ENCODE measurements at regions not wholly inside any gene's neighbourhood (a gene's known extent, or its start where the extent isn't known, plus 50 kb on each side); places are given as distances from the start of the nearest gene placed in this dataset.

DNA sequence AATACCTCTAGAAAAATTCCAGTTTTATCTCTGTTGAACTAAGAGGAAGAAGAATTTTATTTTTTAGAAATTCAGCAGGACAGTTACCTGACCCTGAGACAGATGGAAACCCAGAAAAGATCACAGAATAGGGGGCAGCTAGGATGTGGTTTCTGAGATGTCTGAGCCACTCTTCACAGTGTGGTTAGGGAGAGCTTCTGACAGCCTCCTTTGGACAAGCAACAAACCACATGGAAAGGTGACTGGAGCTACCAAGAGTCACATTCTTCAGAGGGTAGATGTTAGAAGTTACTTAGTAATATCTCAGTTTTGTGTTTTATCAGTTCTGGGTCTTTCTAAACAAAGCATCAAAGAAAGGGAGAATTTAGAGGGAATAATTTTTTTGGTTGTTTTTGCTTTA lies 117.3 kb upstream of the NAP1L1 start:
- DNase-seq, result no peak
- no peaks in the 10 kb centered on the region for H3K4me1 ChIP-seq
- H3K27me3 ChIP-seq, result no peaks in the 10 kb centered on the region
- TF ChIP-seq CTCF (IDR thresholded peaks at IDR 0.05), result no peak
- no peak overlapping the region for H3K27ac ChIP-seq
- peaks cover 0 to 25% (median 17%) of the 10 kb centered on the region in 3 donors for H3K9me3 ChIP-seq
- intact Hi-C loops (cut with DNase I; ENCODE audit: low total_unique reads), result no loop called here
- no peaks in the 10 kb centered on the region for H3K36me3 ChIP-seq
- H3K4me3 ChIP-seq, result no peak overlapping the region

DNA sequence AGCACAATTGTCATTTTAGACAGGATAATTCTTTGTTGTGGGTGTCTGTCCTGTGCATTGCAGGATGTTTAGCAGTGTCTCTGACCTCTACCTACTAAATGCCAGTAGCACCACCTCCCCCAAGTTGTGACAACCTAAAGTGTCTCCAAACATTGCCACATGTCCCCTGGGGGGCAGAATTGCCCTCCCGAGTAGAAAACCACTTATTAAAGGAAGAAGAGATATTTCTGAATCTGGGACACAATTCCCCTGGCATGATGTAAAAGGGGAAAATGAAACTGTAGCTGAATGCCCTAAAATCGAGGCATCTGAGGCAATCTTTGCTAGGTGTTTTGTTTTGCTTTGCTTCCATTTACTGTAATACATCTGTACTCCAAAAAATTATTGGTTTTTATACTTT lies 116.8 kb upstream of the NAP1L1 start:
- no peak for DNase-seq
- Histone ChIP-seq H3K4me1 (no peaks in the 10 kb centered on the region), H3K27me3 (no peaks in the 10 kb centered on the region), H3K4me3 (no peak overlapping the region), H3K36me3 (no peaks in the 10 kb centered on the region), H3K27ac (no peak overlapping the region), H3K9me3 (peaks cover 0 to 25% (median 17%) of the 10 kb centered on the region in 3 donors)
- intact Hi-C loops (cut with DNase I; ENCODE audit: low total_unique reads), result no loop called here
- TF ChIP-seq CTCF (IDR thresholded peaks at IDR 0.05), result no peak

DNA sequence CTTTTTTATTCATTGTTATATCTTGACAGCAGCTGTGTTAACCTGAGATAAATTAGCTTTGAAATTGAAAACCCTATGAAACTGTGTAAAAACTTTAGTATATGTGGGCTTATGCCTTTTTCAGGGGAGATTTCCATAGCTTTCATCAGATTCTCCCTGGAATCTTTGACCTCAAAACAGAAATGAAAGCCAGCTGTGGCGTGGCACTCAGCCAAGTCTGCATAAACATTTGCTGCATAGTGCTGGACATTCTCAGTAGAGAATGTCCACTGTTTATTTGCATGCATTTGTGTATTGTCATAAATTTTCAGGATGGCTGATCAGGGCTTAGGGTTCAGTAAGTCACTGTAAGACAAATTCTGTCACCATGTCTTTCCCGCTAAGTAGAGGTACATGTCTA lies 115.3 kb upstream of the NAP1L1 start:
- Histone ChIP-seq H3K4me3 (no peak overlapping the region), H3K27me3 (no peaks in the 10 kb centered on the region), H3K9me3 (peaks cover 0 to 25% (median 17%) of the 10 kb centered on the region in 3 donors), H3K4me1 (no peaks in the 10 kb centered on the region), H3K27ac (no peak overlapping the region), H3K36me3 (no peaks in the 10 kb centered on the region)
- DNase-seq, result no peak
- TF ChIP-seq CTCF (IDR thresholded peaks at IDR 0.05), result no peak
- intact Hi-C loops (cut with DNase I; ENCODE audit: low total_unique reads), result no loop called here

DNA sequence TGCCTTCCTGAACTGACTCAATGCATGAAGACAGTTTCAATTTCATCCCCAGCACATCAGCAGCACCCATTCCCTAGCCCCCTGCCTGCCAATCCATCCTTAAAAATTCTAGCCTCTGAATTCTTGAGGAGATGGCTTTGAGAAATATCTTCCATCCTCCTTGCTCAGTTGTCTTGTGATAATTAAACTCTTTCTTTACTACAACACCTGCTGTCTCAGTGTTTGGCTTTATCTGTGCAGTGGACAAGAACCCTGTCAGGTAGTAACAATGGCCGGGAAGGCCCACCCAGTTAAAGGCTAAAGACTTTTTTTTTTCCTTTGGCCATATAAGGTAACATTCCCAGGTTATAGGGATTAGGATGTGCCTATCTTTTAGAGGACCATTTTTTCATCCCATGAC lies 114.4 kb upstream of the NAP1L1 start:
- H3K27me3 ChIP-seq, result no peaks in the 10 kb centered on the region
- intact Hi-C loops (cut with DNase I; ENCODE audit: low total_unique reads), result no loop called here

DNA sequence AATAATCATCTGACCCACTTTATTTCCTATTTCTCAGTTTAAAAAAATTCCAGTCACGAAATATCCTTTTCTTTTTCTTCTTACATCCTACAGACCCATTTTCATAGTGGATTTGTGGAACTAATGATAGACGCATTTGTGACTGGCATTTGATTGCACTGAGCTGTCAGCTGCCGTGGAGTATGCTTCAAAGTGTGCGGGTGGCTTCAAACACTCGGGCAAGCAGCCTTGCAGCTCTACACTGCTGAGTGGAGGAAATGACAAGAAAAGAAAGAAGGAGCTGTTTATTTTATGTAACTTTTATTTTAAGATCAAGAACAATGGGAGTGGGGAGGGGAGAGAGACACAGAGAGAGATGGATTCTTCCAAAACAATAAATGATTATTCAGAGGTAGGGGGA lies 112.8 kb upstream of the NAP1L1 start:
- H3K4me1 ChIP-seq, result no peaks in the 10 kb centered on the region
- no peak overlapping the region for H3K27ac ChIP-seq
- peaks cover 0 to 25% (median 17%) of the 10 kb centered on the region in 3 donors for H3K9me3 ChIP-seq
- intact Hi-C loops (cut with DNase I; ENCODE audit: low total_unique reads), result no loop called here
- no peak for TF ChIP-seq CTCF (IDR thresholded peaks at IDR 0.05)
- no peaks in the 10 kb centered on the region for H3K36me3 ChIP-seq
- no peaks in the 10 kb centered on the region for H3K27me3 ChIP-seq
- DNase-seq, result no peak
- no peak overlapping the region for H3K4me3 ChIP-seq

More for the DNA sequence above, 114.4 kb upstream of the NAP1L1 start:
- peaks cover 0 to 25% (median 17%) of the 10 kb centered on the region in 3 donors for H3K9me3 ChIP-seq
- no peak overlapping the region for H3K4me3 ChIP-seq
- H3K36me3 ChIP-seq, result no peaks in the 10 kb centered on the region
- TF ChIP-seq CTCF (IDR thresholded peaks at IDR 0.05), result no peak
- no peak for DNase-seq
- H3K27ac ChIP-seq, result no peak overlapping the region
- H3K4me1 ChIP-seq, result no peaks in the 10 kb centered on the region

DNA sequence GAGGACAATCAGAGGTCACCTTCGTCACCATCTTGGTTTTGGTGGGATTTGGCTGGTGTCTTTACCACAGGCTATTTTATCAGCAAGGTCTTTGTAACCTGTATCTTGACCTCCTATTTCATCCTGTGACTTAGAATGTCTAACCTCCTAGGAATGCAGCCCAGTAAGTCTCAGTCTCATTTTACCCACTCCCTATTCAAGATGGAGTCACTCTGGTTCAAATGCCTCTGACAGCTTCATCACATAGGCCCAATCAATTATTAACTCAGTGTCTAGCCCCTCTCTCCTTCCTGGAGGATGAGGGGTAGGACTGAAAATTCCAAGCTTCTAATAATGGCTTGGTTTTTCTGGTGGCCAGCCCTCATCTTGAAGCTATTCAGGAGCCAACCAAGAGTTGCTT lies 111.4 kb upstream of the NAP1L1 start:
- Histone ChIP-seq H3K27me3 (no peaks in the 10 kb centered on the region), H3K36me3 (no peaks in the 10 kb centered on the region), H3K4me3 (no peak overlapping the region), H3K9me3 (peaks cover 0 to 25% (median 17%) of the 10 kb centered on the region in 3 donors), H3K27ac (no peak overlapping the region), H3K4me1 (no peaks in the 10 kb centered on the region)
- TF ChIP-seq CTCF (IDR thresholded peaks at IDR 0.05), result no peak
- intact Hi-C loops (cut with DNase I; ENCODE audit: low total_unique reads), result no loop called here
- no peak for DNase-seq

Data from tibial artery (tissue), 4 donors.